ENCODE measurements at regions not wholly inside any gene's neighbourhood (a gene's known extent, or its start where the extent isn't known, plus 50 kb on each side); places are given as distances from the start of the nearest gene placed in this dataset.

- DNase-seq = no peak
Observed at GRCh38 chr12:124504273-124505000, 63.0 kb downstream of the NCOR2 start.

- no peak for DNase-seq
Observed at GRCh38 chr12:124503305-124503704, 64.1 kb downstream of the NCOR2 start.

GRCh38 chr12:124502379-124502778 is 65.0 kb downstream of the NCOR2 start:
- no peak for DNase-seq

GRCh38 chr12:124501827-124502226 is 65.6 kb downstream of the NCOR2 start:
- no peak for DNase-seq

- no peak for DNase-seq
Observed at GRCh38 chr12:124501112-124501561, 66.3 kb downstream of the NCOR2 start.

GRCh38 chr12:124499898-124500244 is 67.5 kb downstream of the NCOR2 start:
- no peak for DNase-seq

- DNase-seq = no peak
Observed at GRCh38 chr12:124499190-124499753, 68.1 kb downstream of the NCOR2 start.

- DNase-seq = no peak
Observed at GRCh38 chr12:124498275-124499189, 68.9 kb downstream of the NCOR2 start.

- DNase-seq = no peak
Observed at GRCh38 chr12:124497658-124498057, 69.8 kb downstream of the NCOR2 start.

- DNase-seq = no peak
Observed at GRCh38 chr12:124497039-124497438, 70.4 kb downstream of the NCOR2 start.

GRCh38 chr12:124496584-124496983 is 70.8 kb downstream of the NCOR2 start:
- DNase-seq = peak; percentile 11

- no peak for DNase-seq
Observed at GRCh38 chr12:124495194-124495983, 72.0 kb downstream of the NCOR2 start.

GRCh38 chr12:124494751-124495129 is 72.7 kb downstream of the NCOR2 start:
- no peak for DNase-seq

GRCh38 chr12:124493809-124494750 is 73.3 kb downstream of the NCOR2 start:
- peak; percentile 7 for DNase-seq

GRCh38 chr12:124492879-124493808 is 74.3 kb downstream of the NCOR2 start:
- no peak for DNase-seq

GRCh38 chr12:124491856-124492420 is 75.5 kb downstream of the NCOR2 start:
- no peak for DNase-seq

GRCh38 chr12:124491310-124491709 is 76.1 kb downstream of the NCOR2 start:
- DNase-seq = no peak

GRCh38 chr12:124490584-124491305 is 76.7 kb downstream of the NCOR2 start:
- no peak for DNase-seq

GRCh38 chr12:124489915-124490583 is 77.4 kb downstream of the NCOR2 start:
- DNase-seq = no peak

All from CD4-positive, alpha-beta T cell treated with Interleukin-21 for 1 hour (primary cell).